Neural crest cell (in vitro differentiated cells): ENCODE measurements at regions not wholly inside any gene's neighbourhood (a gene's known extent, or its start where the extent isn't known, plus 50 kb on each side); places are given as distances from the start of the nearest gene placed in this dataset.

Source experiments
- DNase-seq: peaks from one replicate; pipeline ENCODE4 v3.0.0; 2021; ENCODE audit warnings: low read depth, mixed read lengths, low spot score
- H3K27ac Mint-ChIP-seq: one replicate; pipeline ENCODE4 v1.8.0; 2021; ENCODE audit warnings: mild to moderate bottlenecking, mixed read lengths; ENCODE audit not compliant: unreplicated experiment
- H3K27me3 Mint-ChIP-seq: 2 replicates; pipeline ENCODE4 v1.8.0; 2021; ENCODE audit warnings: low read depth, mild to moderate bottlenecking, mixed read lengths
- H3K36me3 Mint-ChIP-seq: 2 replicates; pipeline ENCODE4 v1.8.0; 2021; ENCODE audit warnings: low read depth, mild to moderate bottlenecking, mixed read lengths
- H3K4me1 Mint-ChIP-seq: 2 replicates; pipeline ENCODE4 v1.8.0; 2021; ENCODE audit warnings: mixed read lengths
- H3K4me3 Mint-ChIP-seq: one replicate; pipeline ENCODE4 v1.8.0; 2021; ENCODE audit warnings: mild to moderate bottlenecking, mixed read lengths
- H3K9me3 Mint-ChIP-seq: 2 replicates; pipeline ENCODE4 v1.8.0; 2021; ENCODE audit warnings: mixed read lengths
- TF ChIP-seq, protein P1 (sequence below): fragments of 200-600 bp; sonication (generic); conservative IDR thresholded peaks from 2 replicates; pipeline ENCODE4 v1.5.0; 2021; ENCODE audit warnings: antibody characterized with exemption, mild to moderate bottlenecking

DNA sequence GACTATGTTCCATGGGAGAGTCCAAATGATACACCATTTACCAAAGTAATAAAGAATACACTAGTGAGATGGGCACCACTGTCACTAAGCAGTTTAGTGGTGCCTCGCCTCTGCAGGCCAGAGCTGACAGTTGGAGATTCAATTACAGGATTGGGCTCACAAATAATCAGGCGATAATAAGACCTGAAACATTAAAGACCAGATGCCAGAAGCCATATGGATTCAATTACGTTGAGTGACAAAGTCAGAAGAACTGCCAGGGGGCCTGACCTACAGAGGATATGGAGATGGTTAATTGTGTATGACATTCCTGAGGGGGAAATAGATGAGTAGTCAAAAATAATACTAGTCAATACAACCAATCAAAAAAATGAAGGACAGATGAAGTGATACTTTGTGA, 65.2 kb upstream of the ST6GALNAC5 start:
- Mint-ChIP-seq H3K9me3 (peaks cover 4% of the 10 kb centered on the region), H3K4me3 (no peak overlapping the region), H3K27me3 (no peaks in the 10 kb centered on the region)

DNA sequence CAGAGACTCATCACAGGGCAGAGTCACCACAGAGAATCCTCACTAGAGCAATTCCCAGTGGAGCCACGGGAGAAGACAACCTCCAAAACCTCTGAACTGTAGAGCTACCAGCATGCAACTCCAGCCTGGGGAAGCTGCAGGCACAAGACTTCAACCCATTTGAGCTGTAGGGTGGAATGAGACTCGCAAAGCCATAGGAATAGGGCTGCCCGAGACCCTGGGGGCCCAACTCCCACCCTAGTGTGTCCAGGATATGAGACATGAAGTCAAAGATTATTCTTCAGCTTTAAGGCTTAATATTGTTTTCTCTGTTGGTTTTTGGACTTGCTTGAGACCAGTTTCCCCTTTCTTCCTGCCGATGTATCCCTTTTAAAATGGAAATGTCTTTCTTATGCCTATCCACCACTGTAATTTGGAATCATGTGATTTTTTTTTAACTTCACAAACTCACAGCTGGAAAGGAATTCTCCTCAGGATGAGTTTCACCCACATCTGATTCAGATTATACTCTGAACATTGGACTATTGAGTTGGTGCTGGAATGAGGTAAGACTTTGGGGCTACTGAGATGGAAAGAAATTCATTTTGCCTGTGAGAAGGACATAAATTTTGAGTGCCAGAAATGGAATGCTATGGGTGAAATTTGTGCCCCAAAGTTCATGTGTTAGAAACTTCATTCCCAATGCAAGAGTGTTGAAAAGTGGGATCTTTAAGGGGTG, 59.6 kb upstream of the ST6GALNAC5 start:
- Mint-ChIP-seq H3K36me3 (no peaks in the 10 kb centered on the region), H3K27ac (no peak overlapping the region), H3K27me3 (no peaks in the 10 kb centered on the region), H3K4me1 (peaks cover 13% of the 10 kb centered on the region), H3K9me3 (peaks cover 10% of the 10 kb centered on the region), H3K4me3 (no peak overlapping the region)
- TF ChIP-seq, protein P1, sequence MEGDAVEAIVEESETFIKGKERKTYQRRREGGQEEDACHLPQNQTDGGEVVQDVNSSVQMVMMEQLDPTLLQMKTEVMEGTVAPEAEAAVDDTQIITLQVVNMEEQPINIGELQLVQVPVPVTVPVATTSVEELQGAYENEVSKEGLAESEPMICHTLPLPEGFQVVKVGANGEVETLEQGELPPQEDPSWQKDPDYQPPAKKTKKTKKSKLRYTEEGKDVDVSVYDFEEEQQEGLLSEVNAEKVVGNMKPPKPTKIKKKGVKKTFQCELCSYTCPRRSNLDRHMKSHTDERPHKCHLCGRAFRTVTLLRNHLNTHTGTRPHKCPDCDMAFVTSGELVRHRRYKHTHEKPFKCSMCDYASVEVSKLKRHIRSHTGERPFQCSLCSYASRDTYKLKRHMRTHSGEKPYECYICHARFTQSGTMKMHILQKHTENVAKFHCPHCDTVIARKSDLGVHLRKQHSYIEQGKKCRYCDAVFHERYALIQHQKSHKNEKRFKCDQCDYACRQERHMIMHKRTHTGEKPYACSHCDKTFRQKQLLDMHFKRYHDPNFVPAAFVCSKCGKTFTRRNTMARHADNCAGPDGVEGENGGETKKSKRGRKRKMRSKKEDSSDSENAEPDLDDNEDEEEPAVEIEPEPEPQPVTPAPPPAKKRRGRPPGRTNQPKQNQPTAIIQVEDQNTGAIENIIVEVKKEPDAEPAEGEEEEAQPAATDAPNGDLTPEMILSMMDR, result no peak
- no peak for DNase-seq

More for the DNA sequence above, 65.2 kb upstream of the ST6GALNAC5 start:
- H3K4me1 Mint-ChIP-seq, result no peaks in the 10 kb centered on the region
- TF ChIP-seq, protein P1, result no peak
- no peak for DNase-seq
- H3K27ac Mint-ChIP-seq, result no peak overlapping the region
- no peaks in the 10 kb centered on the region for H3K36me3 Mint-ChIP-seq
